RWPE1 (cell line): ENCODE measurements at regions not wholly inside any gene's neighbourhood (a gene's known extent, or its start where the extent isn't known, plus 50 kb on each side); places are given as distances from the start of the nearest gene placed in this dataset.

Experiments
- CTCF ChIA-PET: fragments of 350-600 bp; sonication (Branson Sonifier 250); formaldehyde crosslinking; extraction: SDS; loops from one replicate; lab custom pipeline; 2021; lab: Yijun Ruan, JAX
- POLR2A ChIA-PET: fragments of 400-600 bp; formaldehyde crosslinking; extraction: SDS; loops from one replicate; lab custom pipeline; 2020; ENCODE audit warnings: antibody characterized with exemption; ENCODE audit not compliant: low non-redundant PET; lab: Yijun Ruan, JAX
- DNase-seq: peaks from one replicate; pipeline ENCODE4 v3.0.0; 2012; ENCODE audit warnings: low spot score
- H3K27ac ChIP-seq: fragments of 450-650 bp; 2 replicates; pipeline ENCODE4 v1.5.1; 2017
- TF ChIP-seq, protein P1 (sequence below): fragments of 450-650 bp; conservative IDR thresholded peaks from 2 replicates; pipeline ENCODE4 v1.5.1; 2017; ENCODE audit warnings: low read depth, mild to moderate bottlenecking

DNA sequence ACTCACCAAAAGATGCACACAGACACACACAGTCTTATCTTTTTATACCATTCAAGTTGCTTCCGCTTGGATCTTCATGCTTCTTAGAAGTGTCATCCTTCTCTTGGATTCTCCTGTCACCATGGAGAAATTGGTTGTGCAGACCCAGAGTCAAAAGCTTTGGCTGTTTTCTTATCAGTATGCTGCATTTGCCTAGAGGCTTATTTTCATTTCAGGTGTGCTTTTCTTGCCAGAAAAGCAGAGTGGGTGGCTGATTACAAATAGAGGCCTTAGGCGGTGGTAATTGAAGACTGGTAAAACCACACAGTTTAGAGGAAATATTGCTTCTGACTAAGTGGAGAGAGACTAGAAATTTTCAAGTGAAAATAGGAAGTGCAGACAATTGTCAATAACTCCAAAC, 70.2 kb upstream of the TLE4 start:
- TF ChIP-seq, protein P1, sequence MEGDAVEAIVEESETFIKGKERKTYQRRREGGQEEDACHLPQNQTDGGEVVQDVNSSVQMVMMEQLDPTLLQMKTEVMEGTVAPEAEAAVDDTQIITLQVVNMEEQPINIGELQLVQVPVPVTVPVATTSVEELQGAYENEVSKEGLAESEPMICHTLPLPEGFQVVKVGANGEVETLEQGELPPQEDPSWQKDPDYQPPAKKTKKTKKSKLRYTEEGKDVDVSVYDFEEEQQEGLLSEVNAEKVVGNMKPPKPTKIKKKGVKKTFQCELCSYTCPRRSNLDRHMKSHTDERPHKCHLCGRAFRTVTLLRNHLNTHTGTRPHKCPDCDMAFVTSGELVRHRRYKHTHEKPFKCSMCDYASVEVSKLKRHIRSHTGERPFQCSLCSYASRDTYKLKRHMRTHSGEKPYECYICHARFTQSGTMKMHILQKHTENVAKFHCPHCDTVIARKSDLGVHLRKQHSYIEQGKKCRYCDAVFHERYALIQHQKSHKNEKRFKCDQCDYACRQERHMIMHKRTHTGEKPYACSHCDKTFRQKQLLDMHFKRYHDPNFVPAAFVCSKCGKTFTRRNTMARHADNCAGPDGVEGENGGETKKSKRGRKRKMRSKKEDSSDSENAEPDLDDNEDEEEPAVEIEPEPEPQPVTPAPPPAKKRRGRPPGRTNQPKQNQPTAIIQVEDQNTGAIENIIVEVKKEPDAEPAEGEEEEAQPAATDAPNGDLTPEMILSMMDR: no peak
- DNase-seq: no peak
- POLR2A ChIA-PET: interaction anchor here (0.6 kb wide), 1 partner anchor 465 kb away, joined by 3 read pairs; no protein-coding TSS in a partner anchor
- H3K27ac ChIP-seq: no peak overlapping the region
- CTCF ChIA-PET: no interaction called here

DNA sequence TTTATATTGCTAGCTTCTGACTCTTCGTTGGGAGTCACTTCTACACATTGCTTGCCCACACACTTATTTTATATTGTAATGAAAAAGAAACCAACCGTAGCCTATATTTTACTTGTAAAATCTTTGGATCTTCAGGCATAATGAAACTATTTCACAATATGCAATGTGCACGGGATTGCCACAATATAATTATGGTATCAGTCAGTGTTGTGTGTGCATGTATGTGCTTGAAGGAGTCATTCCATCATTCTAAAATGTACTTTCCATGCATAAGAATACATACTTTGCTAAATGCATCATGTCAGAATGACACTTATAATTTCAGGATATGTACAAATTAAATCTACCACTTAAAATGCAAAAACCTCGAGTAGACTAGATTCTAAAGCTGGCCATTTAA, 64.0 kb upstream of the TLE4 start:
- no peak overlapping the region for H3K27ac ChIP-seq
- ChIA-PET CTCF (no interaction called here), POLR2A (no interaction called here)
- TF ChIP-seq, protein P1: no peak
- no peak for DNase-seq

DNA sequence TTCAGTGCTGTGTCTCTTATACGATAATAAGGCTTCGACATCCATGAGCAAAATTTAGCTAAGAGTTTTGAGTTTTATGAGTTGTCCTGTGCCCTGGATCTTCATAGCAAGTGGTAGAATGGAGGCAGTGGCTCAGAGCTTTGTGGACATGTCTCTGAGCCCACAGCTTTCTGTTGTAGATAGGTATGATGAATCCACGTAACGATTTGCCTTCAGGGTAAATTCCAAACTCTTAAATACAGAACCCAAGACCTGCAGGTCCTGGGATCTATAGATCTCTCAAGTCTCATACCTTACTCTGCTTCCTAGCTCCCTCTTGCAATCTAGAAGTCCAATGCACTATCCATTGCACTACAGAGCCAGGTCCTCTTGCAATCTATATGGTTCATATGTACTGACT, 59.5 kb upstream of the TLE4 start:
- H3K27ac ChIP-seq: no peak overlapping the region
- CTCF ChIA-PET: no interaction called here
- POLR2A ChIA-PET: no interaction called here
- TF ChIP-seq, protein P1: no peak
- no peak for DNase-seq
